HK-2 (cell line): ENCODE measurements at regions not wholly inside any gene's neighbourhood (a gene's known extent, or its start where the extent isn't known, plus 50 kb on each side); places are given as distances from the start of the nearest gene placed in this dataset.
A peak's percentile ranks its signal among the peaks of the same experiment; 100 is the strongest.
"Not testable (repeated sequence)": the region's sequence is repeated elsewhere in the genome, so short reads cannot be mapped to it uniquely, and the experiment has no call there.

Experiments used
- DNase-seq: peaks from one replicate; pipeline ENCODE4 v3.0.0-alpha.2; 2018; ENCODE audit not compliant: unreplicated experiment

GRCh38 chr1:199522936-199523335 lies 504.6 kb upstream of the NR5A2 start:
- no peak for DNase-seq

- no peak for DNase-seq
Observed at GRCh38 chr1:199529324-199529723, 498.2 kb upstream of the NR5A2 start.

GRCh38 chr1:199533361-199533760 lies 494.1 kb upstream of the NR5A2 start:
- DNase-seq: not testable (repeated sequence)

GRCh38 chr1:199545780-199546179 lies 481.7 kb upstream of the NR5A2 start:
- peak; percentile 50 for DNase-seq

- DNase-seq: peak; percentile 48
Observed at GRCh38 chr1:199546323-199546722, 481.2 kb upstream of the NR5A2 start.

GRCh38 chr1:199549421-199549820 lies 478.1 kb upstream of the NR5A2 start:
- DNase-seq: no peak

- DNase-seq: no peak
Observed at GRCh38 chr1:199550199-199551065, 477.1 kb upstream of the NR5A2 start.

GRCh38 chr1:199551967-199552565 lies 475.4 kb upstream of the NR5A2 start:
- DNase-seq: peak; percentile 36

- DNase-seq: no peak
Observed at GRCh38 chr1:199553104-199553503, 474.4 kb upstream of the NR5A2 start.

- no peak for DNase-seq
Observed at GRCh38 chr1:199561334-199561733, 466.2 kb upstream of the NR5A2 start.

GRCh38 chr1:199573047-199573446 lies 454.5 kb upstream of the NR5A2 start:
- no peak for DNase-seq

GRCh38 chr1:199574950-199575349 lies 452.6 kb upstream of the NR5A2 start:
- no peak for DNase-seq

- DNase-seq: no peak
Observed at GRCh38 chr1:199580300-199580699, 447.2 kb upstream of the NR5A2 start.

- DNase-seq: no peak
Observed at GRCh38 chr1:199585392-199585791, 442.1 kb upstream of the NR5A2 start.

GRCh38 chr1:199590708-199591107 lies 436.8 kb upstream of the NR5A2 start:
- no peak for DNase-seq

- no peak for DNase-seq
Observed at GRCh38 chr1:199591468-199591867, 436.0 kb upstream of the NR5A2 start.

- DNase-seq: no peak
Observed at GRCh38 chr1:199593475-199593874, 434.0 kb upstream of the NR5A2 start.

- not testable (repeated sequence) for DNase-seq
Observed at GRCh38 chr1:199596448-199596847, 431.1 kb upstream of the NR5A2 start.

GRCh38 chr1:199597152-199597551 lies 430.4 kb upstream of the NR5A2 start:
- no peak for DNase-seq

- no peak for DNase-seq
Observed at GRCh38 chr1:199608414-199608813, 419.1 kb upstream of the NR5A2 start.

GRCh38 chr1:199612976-199613774 lies 414.3 kb upstream of the NR5A2 start:
- peak; percentile 42 for DNase-seq

- DNase-seq: no peak
Observed at GRCh38 chr1:199616947-199617346, 410.6 kb upstream of the NR5A2 start.
